HepG2 (cell line): ENCODE measurements at regions not wholly inside any gene's neighbourhood (a gene's known extent, or its start where the extent isn't known, plus 50 kb on each side); places are given as distances from the start of the nearest gene placed in this dataset.

Experiments used
- CTCF ChIP-seq: sonication (generic); formaldehyde crosslinking; IDR thresholded peaks from 2 replicates; pipeline ENCODE4 v1.5.0; 2020; ENCODE audit warnings: mild to moderate bottlenecking, missing genetic modification reagents, moderate library complexity
- POLR2A ChIP-seq, 2 experiments: IDR thresholded peaks; 2 replicates each; pipeline ENCODE4 v1.6.1; 2011; ENCODE audit warnings: low read depth in 2 of 2, low read length in 2 of 2, mild to moderate bottlenecking in 1 of 2, moderate library complexity in 1 of 2; ENCODE audit not compliant: insufficient read depth in 1 of 2
- REST ChIP-seq, 2 experiments: IDR thresholded peaks; 2 replicates each; pipeline ENCODE4 v1.6.1; 2011 to 2012; ENCODE audit warnings: low read length in 2 of 2, borderline replicate concordance in 1 of 2, low read depth in 1 of 2, mild to moderate bottlenecking in 1 of 2, moderate library complexity in 1 of 2
- SMC3 ChIP-seq: IDR thresholded peaks from 2 replicates; pipeline ENCODE4 v1.6.1; 2011; ENCODE audit warnings: low read length, improper control_type of control experiment
- TFAP4 ChIP-seq: sonication (generic); IDR thresholded peaks from 2 replicates; pipeline ENCODE4 v1.6.1; 2016; ENCODE audit warnings: low read depth, borderline replicate concordance
- ZNF557 ChIP-seq: sonication (generic); formaldehyde crosslinking; IDR thresholded peaks from 2 replicates; pipeline ENCODE4 v1.4.0; 2020; ENCODE audit warnings: missing genetic modification reagents

GRCh38 chr5:52685566-52685965 is 102.2 kb upstream of the ITGA1 start:
- TF ChIP-seq REST (IDR thresholded peaks at IDR 0.05; ENCODE audit: borderline replicate concordance in 1 of 2, low read depth in 1 of 2, low read length in 2 of 2) (peak in 1 of 2 experiments; percentile 85; a peak in 3 of 4 replicates), SMC3 (no peak), TFAP4 (no peak), CTCF (no peak), POLR2A (IDR thresholded peaks at IDR 0.05; ENCODE audit: insufficient read depth in 1 of 2, low read depth in 2 of 2, low read length in 2 of 2) (no peak), ZNF557 (no peak)
